Effector memory CD8-positive, alpha-beta T cell (primary cell): ENCODE measurements at regions not wholly inside any gene's neighbourhood (a gene's known extent, or its start where the extent isn't known, plus 50 kb on each side); places are given as distances from the start of the nearest gene placed in this dataset.

Source experiments
- ATAC-seq: fragments of 150-1000 bp; cut with Tn5 transposase; replicated peaks from 2 replicates; pipeline ENCODE4 v1.10.0; 2021; ENCODE audit warnings: mild to moderate bottlenecking, moderate library complexity
- DNase-seq, 3 experiments: peaks; one replicate each; pipeline ENCODE4 v3.0.0; 2021
- H3K27ac Mint-ChIP-seq, 2 donors: one replicate each; pipeline ENCODE4 v1.8.0; 2022; ENCODE audit warnings: mild to moderate bottlenecking in 2 of 2, mixed read lengths in 2 of 2, moderate library complexity in 2 of 2
- H3K27me3 Mint-ChIP-seq, 2 donors: one replicate each; pipeline ENCODE4 v1.8.0; 2022; ENCODE audit warnings: mixed read lengths in 2 of 2
- H3K36me3 Mint-ChIP-seq: one replicate; pipeline ENCODE4 v1.8.0; 2022; ENCODE audit warnings: mild to moderate bottlenecking, moderate library complexity, mixed read lengths; ENCODE audit not compliant: insufficient read depth
- H3K4me1 Mint-ChIP-seq, 2 donors: one replicate each; pipeline ENCODE4 v1.8.0; 2022; ENCODE audit warnings: low read depth in 2 of 2, mixed read lengths in 2 of 2
- H3K4me3 Mint-ChIP-seq, 2 donors: one replicate each; pipeline ENCODE4 v1.8.0; 2022; ENCODE audit warnings: mild to moderate bottlenecking in 2 of 2, mixed read lengths in 2 of 2, moderate library complexity in 2 of 2
- H3K9me3 Mint-ChIP-seq, 2 donors: one replicate each; pipeline ENCODE4 v1.8.0; 2022; ENCODE audit warnings: mixed read lengths in 2 of 2

- H3K27me3 Mint-ChIP-seq = peaks cover 0 to 31% of the 10 kb centered on the region in 2 donors
- ATAC-seq = no peak
- H3K4me1 Mint-ChIP-seq = no peaks in the 10 kb centered on the region
- DNase-seq = no peak
- no peaks in the 10 kb centered on the region for H3K9me3 Mint-ChIP-seq
- no peaks in the 10 kb centered on the region for H3K36me3 Mint-ChIP-seq
- no peak overlapping the region for H3K4me3 Mint-ChIP-seq
- H3K27ac Mint-ChIP-seq = no peak overlapping the region
Observed at GRCh38 chr1:168806952-168807351, 77.9 kb upstream of the DPT start.

- Mint-ChIP-seq H3K36me3 (no peaks in the 10 kb centered on the region), H3K9me3 (no peaks in the 10 kb centered on the region), H3K4me3 (no peak overlapping the region), H3K27ac (no peak overlapping the region), H3K27me3 (peaks cover 0 to 28% of the 10 kb centered on the region in 2 donors), H3K4me1 (no peaks in the 10 kb centered on the region)
- ATAC-seq (no peak), DNase-seq (no peak)
Observed at GRCh38 chr1:168811176-168811575, 82.2 kb upstream of the DPT start.

- Mint-ChIP-seq H3K36me3 (no peaks in the 10 kb centered on the region), H3K27ac (no peak overlapping the region), H3K4me3 (no peak overlapping the region), H3K4me1 (peaks cover 11 to 13% of the 10 kb centered on the region in 2 donors), H3K9me3 (peaks cover 0 to 2% of the 10 kb centered on the region in 2 donors), H3K27me3 (no peaks in the 10 kb centered on the region)
- DNase-seq (no peak), ATAC-seq (no peak)
Observed at GRCh38 chr1:168819668-168820067, 90.7 kb upstream of the DPT start.

- no peak for DNase-seq
- no peak for ATAC-seq
Observed at GRCh38 chr1:168821434-168821833, 92.4 kb upstream of the DPT start.

DNA sequence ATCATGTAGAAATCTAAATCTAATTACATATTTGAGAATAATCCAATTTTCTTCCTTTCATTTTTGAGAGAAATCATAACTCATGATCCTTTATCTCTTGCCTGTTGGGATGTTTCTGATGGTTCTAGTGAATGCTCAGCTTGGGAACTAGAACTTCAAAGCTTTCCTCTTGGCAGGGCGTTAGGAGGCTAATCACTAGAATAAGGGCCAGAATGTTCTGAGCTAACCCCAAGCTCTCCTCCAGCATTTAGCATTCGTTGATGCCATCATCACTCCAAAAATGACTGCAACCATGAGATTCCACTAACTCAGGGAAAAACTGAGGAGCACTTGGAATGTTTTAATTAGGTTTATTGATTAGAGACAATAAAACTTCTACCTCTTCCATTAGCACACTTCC, 93.9 kb upstream of the DPT start:
- Mint-ChIP-seq H3K4me3 (no peak overlapping the region), H3K36me3 (no peaks in the 10 kb centered on the region), H3K27ac (no peak overlapping the region), H3K27me3 (no peaks in the 10 kb centered on the region), H3K9me3 (peaks cover 2 to 6% of the 10 kb centered on the region in 2 donors), H3K4me1 (peaks cover 15 to 17% of the 10 kb centered on the region in 2 donors)
- no peak for ATAC-seq
- no peak for DNase-seq

More at GRCh38 chr1:168821434-168821833, 92.4 kb upstream of the DPT start:
- H3K9me3 Mint-ChIP-seq = peaks cover 2 to 6% of the 10 kb centered on the region in 2 donors
- no peaks in the 10 kb centered on the region for H3K27me3 Mint-ChIP-seq
- H3K4me1 Mint-ChIP-seq = peaks cover 15 to 17% of the 10 kb centered on the region in 2 donors
- no peaks in the 10 kb centered on the region for H3K36me3 Mint-ChIP-seq
- no peak overlapping the region for H3K4me3 Mint-ChIP-seq
- H3K27ac Mint-ChIP-seq = no peak overlapping the region

DNA sequence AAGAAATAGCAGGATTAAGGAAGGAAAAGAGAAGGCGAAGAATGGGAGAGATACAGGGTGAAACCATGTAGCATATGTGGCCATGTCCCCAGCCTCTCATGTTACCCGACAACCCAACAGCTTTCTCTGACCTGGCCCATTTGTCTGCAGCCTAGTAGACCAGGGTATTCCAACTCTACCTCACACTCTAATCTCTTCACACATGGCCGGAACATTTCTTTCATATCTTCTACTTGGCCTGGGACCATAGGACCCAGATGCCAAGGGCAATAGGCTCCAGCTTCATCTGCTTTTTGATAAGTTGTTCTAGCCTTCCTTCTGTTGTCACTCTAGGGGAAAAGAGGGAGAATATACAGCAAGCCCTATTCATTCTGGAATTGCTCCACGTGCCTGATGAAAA, 95.0 kb upstream of the DPT start:
- Mint-ChIP-seq H3K27me3 (no peaks in the 10 kb centered on the region), H3K4me3 (no peak overlapping the region), H3K27ac (no peak overlapping the region), H3K9me3 (peaks cover 2 to 6% of the 10 kb centered on the region in 2 donors), H3K36me3 (no peaks in the 10 kb centered on the region), H3K4me1 (peaks cover 15 to 17% of the 10 kb centered on the region in 2 donors)
- ATAC-seq = no peak
- no peak for DNase-seq

GRCh38 chr1:168824418-168825065, 95.5 kb upstream of the DPT start:
- H3K9me3 Mint-ChIP-seq = peaks cover 2 to 6% of the 10 kb centered on the region in 2 donors
- DNase-seq (no peak), ATAC-seq (peak; percentile 65)
- no peak overlapping the region for H3K27ac Mint-ChIP-seq
- H3K27me3 Mint-ChIP-seq = no peaks in the 10 kb centered on the region
- no peak overlapping the region for H3K4me3 Mint-ChIP-seq
- no peaks in the 10 kb centered on the region for H3K36me3 Mint-ChIP-seq
- peaks cover 15 to 17% of the 10 kb centered on the region in 2 donors for H3K4me1 Mint-ChIP-seq

- no peak for ATAC-seq
- no peak overlapping the region for H3K27ac Mint-ChIP-seq
Observed at GRCh38 chr1:168825129-168825528, 96.1 kb upstream of the DPT start.

DNA sequence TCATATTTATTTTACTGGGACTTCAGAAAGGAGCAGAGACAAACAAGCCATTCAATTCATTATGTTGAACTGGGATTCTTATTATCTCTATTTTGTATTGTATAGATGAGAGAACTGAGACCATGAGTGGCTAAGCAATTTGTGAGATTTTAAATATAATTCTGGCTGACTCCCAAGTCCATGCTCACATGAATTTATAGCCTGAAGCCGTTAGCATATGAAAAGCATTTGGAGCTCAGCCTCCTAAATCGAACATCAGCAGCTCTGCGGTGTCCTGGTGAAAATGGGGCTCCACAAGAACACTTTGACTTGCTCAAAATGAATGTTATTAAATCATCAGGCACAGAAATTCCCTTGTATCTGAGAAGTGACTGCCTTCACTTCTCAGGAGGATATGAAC, 96.8 kb upstream of the DPT start:
- no peaks in the 10 kb centered on the region for H3K27me3 Mint-ChIP-seq
- no peaks in the 10 kb centered on the region for H3K36me3 Mint-ChIP-seq
- H3K4me1 Mint-ChIP-seq = peaks cover 15 to 17% of the 10 kb centered on the region in 2 donors
- DNase-seq (no peak), ATAC-seq (no peak)
- H3K9me3 Mint-ChIP-seq = peaks cover 2 to 6% of the 10 kb centered on the region in 2 donors
- no peak overlapping the region for H3K4me3 Mint-ChIP-seq
- H3K27ac Mint-ChIP-seq = no peak overlapping the region

More at GRCh38 chr1:168825129-168825528, 96.1 kb upstream of the DPT start:
- H3K4me3 Mint-ChIP-seq = no peak overlapping the region
- H3K9me3 Mint-ChIP-seq = peaks cover 2 to 6% of the 10 kb centered on the region in 2 donors
- H3K36me3 Mint-ChIP-seq = no peaks in the 10 kb centered on the region
- no peaks in the 10 kb centered on the region for H3K27me3 Mint-ChIP-seq
- no peak for DNase-seq
- H3K4me1 Mint-ChIP-seq = peaks cover 15 to 17% of the 10 kb centered on the region in 2 donors

GRCh38 chr1:168826269-168826668, 97.3 kb upstream of the DPT start:
- Mint-ChIP-seq H3K27ac (no peak overlapping the region), H3K4me3 (no peak overlapping the region), H3K9me3 (peaks cover 2 to 6% of the 10 kb centered on the region in 2 donors), H3K27me3 (no peaks in the 10 kb centered on the region), H3K4me1 (peaks cover 15 to 17% of the 10 kb centered on the region in 2 donors), H3K36me3 (no peaks in the 10 kb centered on the region)
- ATAC-seq = no peak
- DNase-seq = no peak

- Mint-ChIP-seq H3K9me3 (peaks cover 2 to 6% of the 10 kb centered on the region in 2 donors), H3K4me1 (peaks cover 17 to 19% of the 10 kb centered on the region in 2 donors), H3K27me3 (no peaks in the 10 kb centered on the region), H3K36me3 (no peaks in the 10 kb centered on the region), H3K27ac (no peak overlapping the region), H3K4me3 (no peak overlapping the region)
- no peak for DNase-seq
- no peak for ATAC-seq
Observed at GRCh38 chr1:168827557-168827956, 98.6 kb upstream of the DPT start.

GRCh38 chr1:168829876-168830275, 100.9 kb upstream of the DPT start:
- ATAC-seq (no peak), DNase-seq (no peak)
- H3K9me3 Mint-ChIP-seq = peaks cover 2% of the 10 kb centered on the region in 2 donors
- H3K27ac Mint-ChIP-seq = no peak overlapping the region
- no peaks in the 10 kb centered on the region for H3K36me3 Mint-ChIP-seq
- H3K27me3 Mint-ChIP-seq = no peaks in the 10 kb centered on the region
- no peak overlapping the region for H3K4me3 Mint-ChIP-seq
- peaks cover 12 to 20% of the 10 kb centered on the region in 2 donors for H3K4me1 Mint-ChIP-seq

GRCh38 chr1:168830562-168830961, 101.6 kb upstream of the DPT start:
- DNase-seq = no peak
- Mint-ChIP-seq H3K4me3 (no peak overlapping the region), H3K4me1 (peaks cover 11 to 18% of the 10 kb centered on the region in 2 donors), H3K27me3 (no peaks in the 10 kb centered on the region), H3K36me3 (no peaks in the 10 kb centered on the region), H3K27ac (no peak overlapping the region), H3K9me3 (no peaks in the 10 kb centered on the region)
- ATAC-seq = no peak

GRCh38 chr1:168832661-168833060, 103.7 kb upstream of the DPT start:
- peak overlapping the region in 1 of 2 donors; percentile 5 for H3K27ac Mint-ChIP-seq
- no peak overlapping the region for H3K4me3 Mint-ChIP-seq
- no peaks in the 10 kb centered on the region for H3K27me3 Mint-ChIP-seq
- H3K9me3 Mint-ChIP-seq = no peaks in the 10 kb centered on the region
- peaks cover 11 to 18% of the 10 kb centered on the region in 2 donors for H3K4me1 Mint-ChIP-seq
- H3K36me3 Mint-ChIP-seq = no peaks in the 10 kb centered on the region
- no peak for ATAC-seq
- no peak for DNase-seq
